ENCODE measurements at regions not wholly inside any gene's neighbourhood (a gene's known extent, or its start where the extent isn't known, plus 50 kb on each side); places are given as distances from the start of the nearest gene placed in this dataset.

DNA sequence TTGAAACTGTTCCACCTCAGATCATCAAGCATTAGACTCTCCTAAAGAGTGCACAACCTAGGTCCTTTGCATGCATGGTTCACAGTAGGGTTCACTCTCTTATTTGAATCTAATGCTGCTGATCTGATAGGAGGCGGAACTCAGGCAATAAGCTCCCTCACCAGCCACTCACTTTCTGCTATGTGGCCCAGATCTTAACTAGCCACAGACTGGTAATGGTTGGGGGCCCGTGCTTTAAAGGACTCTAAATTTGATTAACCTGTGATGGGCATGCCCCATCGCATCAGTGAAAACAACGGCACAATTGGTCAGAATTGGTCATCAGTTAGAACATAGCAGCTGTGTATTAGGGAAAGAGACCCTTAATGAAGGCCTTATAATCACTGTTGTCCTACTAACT lies 753.7 kb upstream of the SORCS1 start:
- TF ChIP-seq, protein P1, sequence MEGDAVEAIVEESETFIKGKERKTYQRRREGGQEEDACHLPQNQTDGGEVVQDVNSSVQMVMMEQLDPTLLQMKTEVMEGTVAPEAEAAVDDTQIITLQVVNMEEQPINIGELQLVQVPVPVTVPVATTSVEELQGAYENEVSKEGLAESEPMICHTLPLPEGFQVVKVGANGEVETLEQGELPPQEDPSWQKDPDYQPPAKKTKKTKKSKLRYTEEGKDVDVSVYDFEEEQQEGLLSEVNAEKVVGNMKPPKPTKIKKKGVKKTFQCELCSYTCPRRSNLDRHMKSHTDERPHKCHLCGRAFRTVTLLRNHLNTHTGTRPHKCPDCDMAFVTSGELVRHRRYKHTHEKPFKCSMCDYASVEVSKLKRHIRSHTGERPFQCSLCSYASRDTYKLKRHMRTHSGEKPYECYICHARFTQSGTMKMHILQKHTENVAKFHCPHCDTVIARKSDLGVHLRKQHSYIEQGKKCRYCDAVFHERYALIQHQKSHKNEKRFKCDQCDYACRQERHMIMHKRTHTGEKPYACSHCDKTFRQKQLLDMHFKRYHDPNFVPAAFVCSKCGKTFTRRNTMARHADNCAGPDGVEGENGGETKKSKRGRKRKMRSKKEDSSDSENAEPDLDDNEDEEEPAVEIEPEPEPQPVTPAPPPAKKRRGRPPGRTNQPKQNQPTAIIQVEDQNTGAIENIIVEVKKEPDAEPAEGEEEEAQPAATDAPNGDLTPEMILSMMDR (IDR thresholded peaks at IDR 0.05): no peak
- no peak for TF ChIP-seq EZH2 (IDR thresholded peaks at IDR 0.05; ENCODE audit: borderline replicate concordance, insufficient read depth, low read depth, low read length, poor library complexity, severe bottlenecking)

All from B cell (primary cell).